Suppressor macrophage treated with lipopolysaccharide for 1 hour (primary cell): ENCODE measurements at regions not wholly inside any gene's neighbourhood (a gene's known extent, or its start where the extent isn't known, plus 50 kb on each side); places are given as distances from the start of the nearest gene placed in this dataset.
"Not testable (repeated sequence)": the region's sequence is repeated elsewhere in the genome, so short reads cannot be mapped to it uniquely, and the experiment has no call there.

Source experiments
- DNase-seq, 3 donors: peaks; one replicate each; pipeline ENCODE4 v3.0.0-alpha.2; 2020 to 2022

DNA sequence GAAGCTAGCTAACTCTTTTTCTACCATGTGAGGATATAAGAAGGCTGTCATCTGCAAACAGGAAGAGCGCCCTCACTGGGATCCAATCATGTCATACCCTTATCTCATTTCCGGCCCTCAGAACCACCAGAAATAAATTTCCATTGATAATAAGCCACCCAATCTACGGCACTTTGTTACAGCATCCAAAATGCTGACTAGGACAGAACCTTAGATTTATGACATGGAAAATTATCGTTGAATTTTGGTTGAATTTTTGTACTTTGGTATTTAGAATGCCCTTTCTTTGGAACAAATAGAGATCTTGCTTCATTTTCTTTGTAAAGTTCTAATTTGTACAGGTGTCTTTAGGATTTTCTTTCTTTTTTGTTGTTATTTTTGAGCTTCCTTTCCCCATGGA, 53.3 kb upstream of the CYLC2 start:
- DNase-seq = no peak

DNA sequence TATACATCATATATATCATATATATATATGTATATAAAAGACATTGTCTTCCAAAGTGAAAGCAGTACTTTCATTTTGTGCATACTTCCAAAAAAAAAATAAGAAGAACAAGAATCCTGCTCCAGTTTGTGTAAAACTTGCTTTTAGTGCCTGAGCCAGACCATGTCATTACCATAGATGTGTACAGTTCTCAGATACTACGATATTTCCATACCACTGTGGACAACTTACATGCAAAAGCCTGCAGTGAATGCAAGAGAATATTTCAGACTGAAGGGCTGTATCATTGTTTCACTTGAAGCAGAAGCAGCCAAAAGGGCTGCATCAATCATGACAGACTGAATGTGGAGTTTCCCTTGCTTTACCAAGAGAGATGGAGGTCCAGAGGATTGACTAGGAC, 72.6 kb upstream of the CYLC2 start:
- no peak for DNase-seq

DNA sequence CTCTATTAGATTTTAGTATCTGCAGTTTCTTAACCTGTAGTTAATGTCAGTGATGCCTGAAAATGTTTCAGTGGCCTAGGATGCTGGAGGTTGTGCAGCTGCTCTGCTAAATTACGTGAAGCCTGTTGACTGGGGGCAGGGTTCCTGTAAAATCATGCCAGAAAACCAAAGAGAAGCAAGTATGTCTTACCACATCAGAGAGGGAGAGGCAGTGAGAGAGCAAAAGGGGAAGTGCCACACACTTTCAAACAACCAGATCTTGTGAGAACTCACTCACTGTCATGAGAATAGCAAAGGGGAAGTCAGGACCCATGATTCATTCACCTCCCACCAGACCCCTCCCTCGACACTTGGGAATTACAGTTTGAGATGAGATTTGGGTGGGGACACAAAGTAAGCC, 83.9 kb upstream of the CYLC2 start:
- peak in 1 of 3 donors; percentile 0 for DNase-seq

DNA sequence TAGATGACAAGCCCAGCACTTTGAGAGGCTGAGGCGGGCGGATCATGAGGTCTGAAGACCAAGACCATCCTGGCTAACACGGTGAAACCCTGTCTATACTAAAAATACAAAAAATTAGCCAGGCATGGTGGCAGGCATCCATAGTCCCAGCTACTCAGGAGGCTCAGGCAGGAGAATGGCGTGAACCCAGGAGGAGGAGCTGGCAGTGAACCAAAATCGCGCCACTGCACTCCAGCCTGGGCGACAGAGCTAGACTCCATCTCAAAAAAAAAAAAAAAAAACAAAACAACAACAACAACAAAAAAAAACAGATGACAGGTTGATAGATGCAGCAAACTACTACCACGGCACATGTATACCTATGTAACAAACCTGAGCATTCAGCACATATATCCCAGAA, 89.3 kb upstream of the CYLC2 start:
- DNase-seq = not testable (repeated sequence)

DNA sequence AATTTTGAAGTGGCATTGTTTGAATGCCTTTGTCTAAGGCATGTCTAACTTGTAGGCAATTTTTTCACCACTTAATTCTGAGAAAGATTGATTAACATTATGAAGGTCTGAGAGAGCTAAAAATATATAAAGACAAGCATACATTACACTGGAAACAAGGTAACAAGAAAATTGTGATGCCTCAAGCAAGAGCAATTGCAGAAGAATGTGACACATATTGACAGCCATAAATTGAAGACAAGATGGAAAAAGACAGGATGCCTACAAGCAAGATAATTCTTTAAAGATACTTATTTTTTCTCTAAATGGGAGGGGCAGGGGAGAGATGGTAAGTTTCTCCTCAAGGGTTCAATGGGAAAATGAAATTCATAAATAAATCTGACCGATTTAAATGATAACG, 103.1 kb upstream of the CYLC2 start:
- no peak for DNase-seq

DNA sequence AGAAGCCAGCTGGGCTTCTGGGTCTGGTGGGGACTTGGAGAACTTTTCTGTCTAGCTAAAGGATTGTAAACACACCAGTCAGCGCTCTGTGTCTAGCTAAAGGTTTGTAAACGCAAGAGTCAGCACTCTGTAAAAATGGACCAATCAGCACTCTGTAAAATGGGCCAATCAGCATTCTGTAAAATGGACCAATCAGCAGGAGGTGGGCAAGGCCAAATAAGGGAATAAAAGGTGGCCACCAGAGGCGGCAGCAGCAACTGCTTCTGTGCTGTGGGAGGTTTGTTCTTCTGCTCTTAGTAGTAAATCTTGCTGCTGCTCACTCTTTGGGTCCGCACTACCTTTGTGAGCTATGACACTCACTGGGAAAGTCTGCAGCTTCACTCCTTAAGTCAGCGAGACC, 106.4 kb upstream of the CYLC2 start:
- DNase-seq = not testable (repeated sequence)

DNA sequence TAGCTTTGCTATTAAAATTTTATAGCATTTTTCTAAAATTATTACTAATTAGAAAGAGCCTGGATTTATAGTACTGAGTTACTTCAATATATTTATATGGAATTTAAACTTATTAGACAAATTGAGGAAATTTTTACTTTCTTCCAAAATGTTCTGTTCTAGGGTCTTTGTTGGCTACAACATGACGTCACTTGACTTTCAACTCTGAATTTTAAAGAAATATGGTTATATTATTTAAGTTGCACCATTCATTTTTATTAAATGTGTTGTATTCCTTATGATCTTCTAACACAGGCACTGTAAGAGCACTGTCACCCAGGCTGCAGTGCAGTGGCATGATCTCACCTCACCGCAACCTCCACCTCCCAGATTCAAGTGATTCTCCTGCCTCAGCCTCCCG, 119.4 kb upstream of the CYLC2 start:
- DNase-seq = no peak

DNA sequence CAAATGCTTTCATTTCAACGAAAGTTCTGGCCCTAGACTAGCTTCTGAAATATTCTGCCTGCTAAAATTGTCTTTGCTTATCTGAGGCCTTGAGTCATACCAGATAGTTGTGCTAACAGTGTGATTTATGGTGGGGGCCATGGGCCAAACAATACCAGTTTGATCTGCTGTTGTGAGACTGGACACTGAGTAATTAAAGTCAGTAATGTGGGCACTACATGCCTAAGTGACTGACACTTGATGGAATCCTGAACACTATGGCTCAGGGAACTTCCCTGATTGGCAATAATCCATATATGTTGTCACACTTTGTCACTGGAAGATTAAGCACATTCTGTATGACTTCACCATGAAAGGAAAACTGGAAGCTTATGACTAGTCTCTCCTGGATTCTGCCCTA, 127.6 kb upstream of the CYLC2 start:
- no peak for DNase-seq

DNA sequence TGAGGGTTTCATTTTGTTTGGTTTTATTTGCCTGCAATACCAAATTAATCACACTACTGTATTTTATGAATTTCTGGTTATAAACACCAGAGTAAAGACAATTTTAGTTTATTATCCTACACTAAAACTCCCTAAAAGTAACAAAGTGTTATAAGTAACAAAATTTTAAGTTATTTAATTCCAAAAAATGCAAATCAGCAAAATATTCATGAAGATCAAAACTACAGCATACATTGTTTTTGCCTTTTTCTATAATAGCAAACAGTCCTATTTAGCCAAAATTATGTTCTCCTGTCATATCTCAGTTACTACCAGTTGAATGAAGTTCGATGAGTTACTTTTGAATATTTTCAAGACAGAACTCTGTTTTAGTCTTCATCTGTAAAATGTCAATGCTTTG, 132.7 kb upstream of the CYLC2 start:
- DNase-seq = no peak

DNA sequence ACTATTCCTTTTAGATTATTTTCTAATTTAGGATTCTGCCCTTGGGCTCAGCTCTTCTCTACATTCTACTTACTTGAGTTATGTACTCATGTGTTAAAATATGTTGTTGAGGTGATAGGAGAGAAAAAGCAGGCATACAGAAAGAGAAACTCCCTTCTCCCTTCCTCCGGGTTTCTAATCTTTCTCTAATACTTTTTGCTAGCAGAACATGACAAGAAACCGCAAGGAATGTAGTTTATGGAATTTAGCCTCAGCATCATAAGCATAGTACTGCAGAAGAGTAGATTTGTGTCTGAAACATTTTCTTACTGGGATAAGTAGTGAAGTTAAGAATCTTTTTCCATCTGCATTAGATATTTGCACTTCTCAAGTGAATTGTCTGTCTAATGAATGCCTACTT, 139.5 kb upstream of the CYLC2 start:
- DNase-seq = no peak

DNA sequence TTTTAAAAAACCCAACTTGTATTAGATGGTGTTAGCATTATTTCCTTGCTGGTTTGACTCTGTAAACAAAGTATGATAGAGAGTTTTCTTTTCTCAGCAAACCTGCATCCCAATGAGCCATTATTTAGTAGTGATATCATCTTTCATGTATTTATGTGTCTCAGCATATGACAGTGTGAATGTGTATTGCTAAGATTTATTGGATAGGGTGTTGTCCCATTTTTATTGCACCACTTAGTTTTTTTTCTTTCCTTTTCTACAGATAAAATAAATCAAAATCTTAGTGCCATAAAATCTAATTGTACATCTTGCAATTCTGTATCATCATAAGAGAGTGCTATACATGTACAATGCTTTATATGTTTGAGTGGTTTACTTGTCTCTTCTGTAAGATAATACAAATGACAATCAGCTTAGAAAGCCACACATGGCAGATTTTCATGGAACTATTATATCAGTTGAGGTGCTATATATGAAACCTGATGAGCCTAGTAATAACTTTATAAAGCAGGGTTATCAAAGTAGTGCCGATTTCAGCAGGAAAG, 149.2 kb upstream of the CYLC2 start:
- DNase-seq = no peak

DNA sequence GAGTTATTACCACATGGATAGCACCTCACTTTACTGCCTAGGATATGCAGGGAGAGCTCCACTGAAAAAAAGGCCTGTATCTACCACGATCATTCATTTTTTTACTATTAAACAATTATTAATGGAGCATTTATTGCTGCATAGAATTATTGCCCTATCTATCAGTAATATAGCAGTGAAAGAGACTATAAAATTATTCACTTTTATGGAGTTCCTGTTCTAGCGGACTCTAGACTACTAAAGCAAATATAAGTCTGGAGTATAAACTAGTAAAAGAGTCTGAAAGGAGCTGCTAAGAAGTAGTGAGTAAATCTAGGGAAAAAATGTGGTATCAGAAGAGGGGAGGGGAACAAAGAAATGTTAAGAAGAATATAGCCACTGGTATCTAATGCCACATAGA, 150.4 kb upstream of the CYLC2 start:
- no peak for DNase-seq

DNA sequence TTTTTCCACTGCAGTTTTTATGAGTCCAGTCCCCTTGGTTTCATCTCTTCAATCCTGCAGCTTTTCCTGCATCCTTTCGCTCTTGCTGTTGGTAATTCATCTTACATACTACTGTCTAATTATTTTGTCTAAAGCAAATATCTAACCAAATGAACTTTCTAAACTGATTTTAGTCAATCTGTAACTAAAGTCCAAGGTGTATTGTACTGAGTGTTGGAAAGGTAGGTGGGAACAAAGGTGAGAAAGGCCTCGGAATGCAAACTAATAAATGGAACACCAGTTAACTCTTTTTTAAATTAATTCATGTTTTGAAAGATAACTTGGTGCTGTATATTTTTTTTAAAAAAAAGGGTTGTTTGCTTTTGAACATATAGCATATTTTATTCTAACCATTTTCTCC, 152.7 kb upstream of the CYLC2 start:
- DNase-seq = no peak

DNA sequence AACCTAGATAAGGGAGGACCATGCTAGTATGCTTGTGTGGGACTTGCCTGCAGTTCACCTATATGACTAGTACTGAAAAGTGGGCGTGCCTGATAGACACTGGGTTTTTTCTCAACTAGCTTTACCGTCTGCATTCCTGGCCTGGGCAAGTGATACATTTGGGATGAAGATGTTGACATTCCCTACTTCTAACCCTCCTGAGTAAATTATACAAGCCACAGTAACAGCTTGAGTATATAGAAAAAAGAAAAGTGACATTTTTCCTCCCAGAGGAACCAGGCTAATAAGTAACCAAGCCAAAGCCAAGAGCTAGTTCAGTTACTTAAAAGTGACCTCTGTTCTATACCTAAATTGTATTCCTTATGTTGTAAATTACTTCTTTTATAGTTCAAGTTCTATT, 153.8 kb upstream of the CYLC2 start:
- no peak for DNase-seq

DNA sequence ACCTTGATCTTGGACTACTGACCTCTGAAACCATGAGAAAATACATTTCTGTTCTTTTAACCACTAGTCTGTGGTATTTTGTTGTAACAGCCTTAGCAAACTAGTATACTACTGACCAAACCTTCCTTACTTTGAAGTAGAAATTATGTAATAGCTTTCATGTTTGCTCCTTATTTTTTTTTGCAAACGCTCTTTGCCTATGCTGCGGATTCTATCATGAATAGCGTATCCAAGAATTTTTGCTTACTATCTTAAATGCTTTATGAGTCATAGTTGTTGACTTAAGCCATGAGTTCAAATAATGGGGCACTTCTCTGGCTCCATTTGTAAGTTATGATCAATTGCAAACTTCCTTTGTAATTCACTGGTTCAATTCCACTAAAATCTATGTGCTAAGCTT, 154.8 kb upstream of the CYLC2 start:
- DNase-seq = no peak

DNA sequence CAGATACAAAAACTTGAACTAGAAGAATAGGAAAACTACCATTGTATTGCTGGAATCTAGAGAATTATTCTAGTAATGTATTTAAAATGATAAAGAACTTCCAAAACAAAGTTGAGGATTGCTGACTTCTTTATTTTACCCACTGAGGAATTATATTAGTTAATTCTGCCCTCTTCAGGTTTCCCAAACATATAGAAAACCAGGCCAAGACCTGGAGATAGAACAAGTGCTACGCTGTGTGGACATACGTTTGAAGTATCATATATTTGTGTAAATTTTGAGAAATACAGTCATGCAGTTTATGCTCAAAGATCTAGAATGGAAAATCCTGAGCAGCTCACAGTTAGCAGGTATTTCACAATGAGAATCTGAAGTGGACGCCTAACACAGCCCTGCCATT, 162.3 kb upstream of the CYLC2 start:
- DNase-seq = no peak

DNA sequence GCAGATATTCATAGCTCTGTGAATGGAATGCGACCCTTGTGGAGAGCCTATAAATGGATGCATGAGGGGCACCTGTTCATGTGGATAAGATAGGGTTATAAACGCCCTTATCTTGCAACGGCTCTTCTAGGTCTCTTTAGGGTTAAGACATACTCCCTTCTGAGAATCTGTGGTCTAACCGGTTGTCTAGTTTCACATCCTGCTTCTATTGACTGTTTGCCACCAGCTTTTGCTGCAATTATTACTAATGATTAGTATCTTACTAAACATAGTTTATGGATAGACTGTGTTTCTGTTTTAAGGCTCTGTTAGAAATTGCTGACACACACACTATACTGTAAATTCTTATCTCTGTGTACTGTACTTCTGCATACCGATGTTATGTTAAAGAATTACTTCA, 198.9 kb upstream of the CYLC2 start:
- no peak for DNase-seq

DNA sequence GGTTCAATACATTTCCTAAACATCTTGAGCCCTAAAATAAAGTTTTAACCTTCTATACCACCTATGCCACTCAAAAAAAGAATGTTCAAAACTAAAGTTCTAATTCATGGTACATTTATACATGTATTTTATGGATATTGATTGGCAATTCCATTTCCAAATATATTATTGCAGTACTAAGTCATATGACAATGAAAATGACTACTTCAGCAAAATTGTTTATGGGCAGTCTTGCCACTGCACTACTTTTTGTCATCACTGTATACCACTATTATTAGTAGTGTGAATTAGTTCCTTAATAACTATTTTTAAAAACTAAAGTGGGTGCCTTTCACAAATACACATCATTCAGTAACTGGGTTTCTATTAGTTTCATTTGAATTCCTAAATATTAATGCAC, 199.6 kb upstream of the CYLC2 start:
- no peak for DNase-seq

DNA sequence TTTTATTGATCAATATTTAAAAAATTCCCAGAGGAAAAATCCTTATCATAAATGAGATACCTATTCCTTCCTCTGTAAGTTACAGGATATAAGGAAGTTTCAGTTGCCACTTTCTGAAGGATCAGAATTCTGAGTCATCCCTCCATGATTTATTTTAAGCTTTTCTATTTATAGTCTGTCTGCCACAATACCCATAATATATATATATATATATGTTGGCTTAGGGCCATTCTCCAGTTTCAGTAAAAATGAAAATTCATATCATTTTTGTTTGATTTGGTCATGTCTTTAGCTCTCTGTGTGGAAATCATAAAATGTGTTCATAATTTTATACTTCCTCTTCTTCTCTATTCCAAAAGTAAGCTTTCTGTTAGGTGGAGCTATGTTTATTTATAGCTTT, 215.8 kb upstream of the CYLC2 start:
- no peak for DNase-seq

DNA sequence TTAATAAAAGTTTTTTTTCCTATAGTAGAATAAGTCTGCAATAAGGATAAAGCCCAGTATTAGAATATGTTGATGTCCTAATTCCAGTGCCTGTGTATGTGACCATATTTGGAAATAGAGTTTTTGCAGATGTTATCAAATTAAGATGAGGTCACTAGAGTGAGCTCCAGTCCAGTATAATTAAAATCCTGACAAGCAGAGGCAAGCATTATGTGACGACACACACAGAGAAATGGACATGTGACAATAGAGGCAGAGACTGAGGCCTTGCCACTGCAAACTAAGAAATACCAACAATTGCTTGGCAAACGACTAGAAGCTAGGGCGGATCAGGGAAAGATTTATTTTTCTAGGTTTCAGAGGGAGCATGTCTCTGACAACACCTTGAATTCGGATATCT, 216.4 kb upstream of the CYLC2 start:
- DNase-seq = no peak

DNA sequence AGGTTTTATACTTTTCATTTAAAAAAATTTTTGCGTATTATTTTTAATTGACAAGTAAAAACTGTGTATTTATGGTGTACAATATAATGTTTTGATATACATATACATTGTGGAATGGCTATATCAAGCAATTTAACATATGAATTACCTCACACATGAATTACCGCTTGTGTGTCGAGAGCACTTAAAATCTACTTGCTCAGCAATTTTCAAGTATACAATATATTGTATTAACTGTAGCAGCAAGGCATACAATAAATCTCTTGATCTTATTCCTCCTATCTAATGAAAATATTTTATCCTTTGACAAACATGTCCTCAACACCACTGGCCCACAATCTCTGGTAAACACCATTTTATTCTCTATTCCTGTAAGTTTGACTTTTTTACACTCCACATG, 224.4 kb upstream of the CYLC2 start:
- no peak for DNase-seq

DNA sequence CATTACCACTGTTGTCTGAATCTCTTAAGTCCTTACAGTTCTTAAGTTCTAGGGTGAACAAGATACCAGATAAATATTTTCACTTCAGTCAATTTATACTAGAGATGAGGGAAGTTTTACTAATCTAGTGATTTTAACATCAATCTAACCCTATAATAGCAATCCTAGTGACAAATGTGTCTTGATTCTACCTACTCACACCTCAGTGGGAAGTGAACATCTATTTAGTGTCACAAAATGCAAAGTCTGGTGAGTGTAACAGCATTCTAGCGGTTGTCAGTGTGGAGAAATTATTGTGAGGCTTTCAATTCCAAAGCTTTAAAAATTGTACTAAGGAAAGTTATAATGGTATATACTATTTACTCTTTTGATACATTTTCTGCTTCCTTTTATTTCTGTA, 225.8 kb upstream of the CYLC2 start:
- DNase-seq = no peak

DNA sequence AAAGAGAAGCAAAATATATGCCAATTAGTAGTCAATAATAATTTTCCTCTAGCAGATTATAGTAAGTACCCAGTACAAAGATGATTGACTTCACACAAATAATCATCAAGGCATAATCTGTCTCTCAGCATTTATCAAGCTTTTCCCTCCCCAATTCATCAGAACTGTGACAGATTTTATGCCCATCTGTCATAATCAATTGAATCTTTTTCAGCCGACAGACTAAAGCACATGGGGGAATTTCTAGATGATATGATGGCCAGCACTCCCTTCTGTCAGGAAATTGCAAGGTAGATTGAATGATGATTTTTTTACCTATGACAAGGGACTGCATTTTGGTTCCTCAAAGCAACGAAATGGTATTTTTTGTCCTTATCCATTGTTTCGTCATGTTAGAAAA, 227.1 kb upstream of the CYLC2 start:
- DNase-seq = no peak

DNA sequence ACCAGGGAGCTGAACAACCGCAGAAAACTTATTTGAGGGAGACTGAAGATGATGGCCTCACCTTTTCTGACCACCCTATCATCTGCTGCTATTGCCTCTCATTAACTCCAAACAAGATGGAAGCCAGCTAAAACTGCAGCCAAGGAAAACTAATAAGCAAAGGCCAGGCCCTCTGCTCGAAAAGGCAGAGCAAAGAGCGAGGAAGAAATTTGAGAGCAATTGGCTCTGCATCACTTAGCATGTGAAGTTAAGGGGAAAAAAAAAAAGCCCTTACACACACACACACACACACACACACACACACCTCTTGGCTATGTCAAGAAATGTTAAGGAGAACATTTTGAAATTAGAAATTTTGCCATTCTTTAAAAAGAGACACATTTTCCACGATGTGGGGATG, 228.1 kb upstream of the CYLC2 start:
- no peak for DNase-seq

DNA sequence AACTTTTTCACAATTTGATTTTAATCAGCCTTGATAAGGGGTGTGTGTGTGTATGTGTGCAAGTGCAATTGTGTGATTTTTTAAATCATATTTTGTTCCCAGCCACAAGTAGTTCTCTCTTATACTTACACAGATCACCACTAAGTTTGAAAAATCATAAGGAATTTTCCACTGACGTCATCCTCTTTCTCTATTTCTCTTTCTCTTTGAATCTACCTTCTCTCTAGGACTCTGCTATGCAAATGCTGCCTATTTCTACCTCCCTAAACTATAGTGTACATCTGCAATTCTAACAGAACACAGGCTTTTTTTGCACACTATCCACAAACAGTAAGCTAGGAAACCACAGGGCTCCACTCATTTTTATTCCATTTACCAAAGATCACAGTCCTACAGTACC, 254.6 kb upstream of the CYLC2 start:
- no peak for DNase-seq

DNA sequence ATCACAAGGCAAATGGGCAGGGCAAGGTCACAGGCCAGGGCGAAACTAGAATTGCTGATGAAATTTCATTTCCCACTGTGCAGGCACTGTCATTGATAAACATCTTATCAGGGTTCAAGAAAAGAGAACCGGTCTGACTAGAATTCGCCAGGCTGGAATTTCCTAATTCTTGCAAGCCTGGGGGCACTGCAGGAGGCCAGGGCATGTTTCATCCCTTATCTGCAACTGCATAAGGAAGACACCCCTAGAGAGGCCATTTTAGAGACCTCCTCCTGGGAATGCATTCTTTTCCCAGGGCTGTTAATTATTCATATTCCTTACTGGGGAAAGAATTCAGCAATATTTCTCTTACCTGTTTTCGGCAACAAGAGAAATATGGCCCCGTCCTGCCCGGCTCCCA, 266.2 kb upstream of the CYLC2 start:
- DNase-seq = no peak
